ENCODE measurements at regions not wholly inside any gene's neighbourhood (a gene's known extent, or its start where the extent isn't known, plus 50 kb on each side); places are given as distances from the start of the nearest gene placed in this dataset.
A peak's percentile ranks its signal among the peaks of the same experiment; 100 is the strongest.

DNA sequence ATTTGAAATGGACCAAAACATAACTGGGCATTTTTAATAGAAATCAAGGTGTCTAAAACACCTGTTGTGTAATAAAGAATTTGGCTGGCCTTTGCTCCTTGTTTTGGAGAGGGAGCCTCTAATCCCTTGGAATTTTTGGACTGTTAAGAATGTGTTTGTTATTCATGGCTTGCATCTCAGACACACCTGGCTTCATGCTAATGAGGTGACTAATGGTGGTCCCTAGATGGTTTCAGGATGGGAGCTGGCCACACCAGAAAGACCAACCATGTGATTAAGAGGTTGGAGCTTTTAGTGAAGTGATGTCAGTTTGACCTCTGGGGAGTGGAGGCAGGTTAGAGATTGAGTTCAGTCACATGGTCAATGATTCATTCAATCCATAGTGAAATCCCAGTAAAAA lies 328.4 kb downstream of the DHX35 start:
- ChIA-PET CTCF (no interaction called here), POLR2A (ENCODE audit: unreplicated experiment) (no interaction called here)

DNA sequence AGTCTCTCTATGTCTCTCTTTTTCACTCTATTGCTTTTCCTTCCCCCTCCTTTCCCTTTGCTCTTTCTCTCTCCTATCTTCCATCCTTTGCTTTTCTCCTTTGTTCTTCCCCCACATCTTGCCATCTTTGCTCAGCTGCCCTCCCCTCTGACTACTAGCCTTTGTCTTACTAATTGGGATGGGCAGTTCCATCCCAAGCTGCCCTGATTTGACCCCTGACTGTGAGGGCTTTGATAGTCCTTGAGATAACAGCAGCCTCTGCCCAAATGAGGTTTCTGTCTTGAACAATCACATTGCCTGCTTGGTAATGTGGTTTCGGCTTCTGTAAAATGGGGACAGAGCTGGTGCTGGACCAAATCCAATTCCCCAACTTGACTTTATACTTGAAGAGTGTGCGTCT lies 327.7 kb downstream of the DHX35 start:
- intact Hi-C loops (cut with micrococcal nuclease; ENCODE audit: unreplicated experiment), result no loop called here
- CTCF ChIA-PET, result no interaction called here
- TF ChIP-seq EZH2 (IDR thresholded peaks at IDR 0.05; ENCODE audit: low read depth) (no peak), CTCF (conservative IDR thresholded peaks at IDR 0.05) (no peak)

More for the DNA sequence above, 328.4 kb downstream of the DHX35 start:
- no peaks in the 10 kb centered on the region for H3K27me3 ChIP-seq (ENCODE audit: insufficient read depth, low read depth)
- no peaks in the 10 kb centered on the region for H3F3A ChIP-seq (ENCODE audit: insufficient read depth, low read depth)
- BruUV-seq (replicated peaks), result no TSS peak
- H3K27ac ChIP-seq, result no peak overlapping the region
- no peak overlapping the region for H3K4me3 ChIP-seq
- H4K20me1 ChIP-seq (ENCODE audit: insufficient read depth), result no peaks in the 10 kb centered on the region
- H3K4me1 ChIP-seq (replicated peaks; ENCODE audit: insufficient read depth), result no peaks in the 10 kb centered on the region
- no peaks in the 10 kb centered on the region for H3K36me3 ChIP-seq (ENCODE audit: low read depth)
- H2AFZ ChIP-seq, result no peak overlapping the region
- no peak overlapping the region for H3K4me2 ChIP-seq
- no peaks in the 10 kb centered on the region for H3K79me2 ChIP-seq (ENCODE audit: low read depth)
- no peak for TF ChIP-seq CTCF (conservative IDR thresholded peaks at IDR 0.05)
- no peak for TF ChIP-seq EZH2 (IDR thresholded peaks at IDR 0.05; ENCODE audit: low read depth)
- DNase-seq, result no peak
- no peaks in the 10 kb centered on the region for H3K9me2 ChIP-seq (ENCODE audit: insufficient read depth)
- intact Hi-C loops (cut with micrococcal nuclease; ENCODE audit: unreplicated experiment), result no loop called here
- no peaks in the 10 kb centered on the region for H3K9me3 ChIP-seq (ENCODE audit: insufficient read depth, low read depth)

GRCh38 chr20:39289316-39289715 lies 327.2 kb downstream of the DHX35 start:
- no peaks in the 10 kb centered on the region for H3K4me1 ChIP-seq (replicated peaks; ENCODE audit: insufficient read depth)
- no peaks in the 10 kb centered on the region for H3K9me2 ChIP-seq (ENCODE audit: insufficient read depth)
- no TSS peak for BruUV-seq (replicated peaks)
- no peaks in the 10 kb centered on the region for H3K27me3 ChIP-seq (ENCODE audit: insufficient read depth, low read depth)
- H3K79me2 ChIP-seq (ENCODE audit: low read depth), result no peaks in the 10 kb centered on the region
- intact Hi-C loops (cut with micrococcal nuclease; ENCODE audit: unreplicated experiment), result no loop called here
- no peak overlapping the region for H3K27ac ChIP-seq
- peak; percentile 35; the same call in 1 of the 2 replicates for TF ChIP-seq CTCF (conservative IDR thresholded peaks at IDR 0.05)
- no peak for TF ChIP-seq EZH2 (IDR thresholded peaks at IDR 0.05; ENCODE audit: low read depth)
- H3K36me3 ChIP-seq (ENCODE audit: low read depth), result no peaks in the 10 kb centered on the region
- H4K20me1 ChIP-seq (ENCODE audit: insufficient read depth), result no peaks in the 10 kb centered on the region
- ChIA-PET POLR2A (ENCODE audit: unreplicated experiment) (no interaction called here), CTCF (no interaction called here)
- no peak overlapping the region for H3K4me2 ChIP-seq
- H3F3A ChIP-seq (ENCODE audit: insufficient read depth, low read depth), result no peaks in the 10 kb centered on the region
- H2AFZ ChIP-seq, result no peak overlapping the region
- H3K9me3 ChIP-seq (ENCODE audit: insufficient read depth, low read depth), result no peaks in the 10 kb centered on the region
- H3K4me3 ChIP-seq, result no peak overlapping the region
- no peak for DNase-seq

More for the DNA sequence above, 327.7 kb downstream of the DHX35 start:
- no peak overlapping the region for H3K4me2 ChIP-seq
- no peak overlapping the region for H3K27ac ChIP-seq
- H3K79me2 ChIP-seq (ENCODE audit: low read depth), result no peaks in the 10 kb centered on the region
- no peaks in the 10 kb centered on the region for H3K27me3 ChIP-seq (ENCODE audit: insufficient read depth, low read depth)
- BruUV-seq (replicated peaks), result no TSS peak
- H3K9me2 ChIP-seq (ENCODE audit: insufficient read depth), result no peaks in the 10 kb centered on the region
- POLR2A ChIA-PET (ENCODE audit: unreplicated experiment), result no interaction called here
- no peak for DNase-seq
- no peaks in the 10 kb centered on the region for H3K9me3 ChIP-seq (ENCODE audit: insufficient read depth, low read depth)
- H3K36me3 ChIP-seq (ENCODE audit: low read depth), result no peaks in the 10 kb centered on the region
- no peak overlapping the region for H3K4me3 ChIP-seq
- no peaks in the 10 kb centered on the region for H3K4me1 ChIP-seq (replicated peaks; ENCODE audit: insufficient read depth)
- H3F3A ChIP-seq (ENCODE audit: insufficient read depth, low read depth), result no peaks in the 10 kb centered on the region
- H4K20me1 ChIP-seq (ENCODE audit: insufficient read depth), result no peaks in the 10 kb centered on the region
- H2AFZ ChIP-seq, result no peak overlapping the region
